WTC11 (cell line): ENCODE measurements at regions not wholly inside any gene's neighbourhood (a gene's known extent, or its start where the extent isn't known, plus 50 kb on each side); places are given as distances from the start of the nearest gene placed in this dataset.

Experiments
- ATAC-seq: fragments of 200-7000 bp; cut with Tn5 transposase; 2 replicates; pipeline ENCODE4 v1.10.0; 2021; ENCODE audit warnings: mild to moderate bottlenecking, moderate library complexity
- CTCF ChIA-PET: fragments of 300-600 bp; sonication (Branson Sonifier 250); formaldehyde crosslinking; loops from one replicate; lab custom pipeline; 2021; ENCODE audit warnings: antibody characterized with exemption; lab: Charles Lee
- POLR2A ChIA-PET: fragments of 350-600 bp; sonication (Branson Sonifier 250); formaldehyde crosslinking; loops from one replicate; lab custom pipeline; 2021; ENCODE audit warnings: antibody characterized with exemption; lab: Charles Lee
- DNase-seq: peaks from one replicate; pipeline ENCODE4 v3.0.0; 2021; ENCODE audit warnings: low spot score
- H3K27ac Mint-ChIP-seq: 2 replicates; pipeline ENCODE4 v1.8.0; 2021; ENCODE audit warnings: mixed read lengths
- H3K27me3 Mint-ChIP-seq: 2 replicates; pipeline ENCODE4 v1.8.0; 2021; ENCODE audit warnings: low read depth, mild to moderate bottlenecking, moderate library complexity, mixed read lengths
- H3K36me3 Mint-ChIP-seq: 2 replicates; pipeline ENCODE4 v1.8.0; 2021; ENCODE audit warnings: mixed read lengths
- H3K4me1 Mint-ChIP-seq: 2 replicates; pipeline ENCODE4 v1.8.0; 2022; ENCODE audit warnings: mixed read lengths
- H3K4me3 Mint-ChIP-seq: 2 replicates; pipeline ENCODE4 v1.8.0; 2021; ENCODE audit warnings: mild to moderate bottlenecking, moderate library complexity, mixed read lengths
- H3K9me3 Mint-ChIP-seq: 2 replicates; pipeline ENCODE4 v1.8.0; 2021; ENCODE audit warnings: mixed read lengths
- ARID4B ChIP-seq: sonication (generic); formaldehyde crosslinking; IDR thresholded peaks from 2 replicates; pipeline ENCODE4 v1.8.0; 2023; ENCODE audit warnings: missing genetic modification reagents, mild to moderate bottlenecking, borderline replicate concordance
- CREB1 ChIP-seq: sonication (generic); formaldehyde crosslinking; IDR thresholded peaks from 2 replicates; pipeline ENCODE4 v1.8.0; 2023; ENCODE audit warnings: mild to moderate bottlenecking, missing genetic modification reagents
- ELF4 ChIP-seq: sonication (generic); formaldehyde crosslinking; IDR thresholded peaks from 2 replicates; pipeline ENCODE4 v1.8.1; 2022; ENCODE audit warnings: low read depth, mild to moderate bottlenecking, moderate library complexity, missing genetic modification reagents
- ERG ChIP-seq: fragments of 250-450 bp; sonication (Bioruptor Pico); IDR thresholded peaks from 2 replicates; pipeline ENCODE4 v1.8.0; 2021; ENCODE audit warnings: mild to moderate bottlenecking
- FOXK1 ChIP-seq: sonication (generic); formaldehyde crosslinking; IDR thresholded peaks from 2 replicates; pipeline ENCODE4 v1.8.0; 2022; ENCODE audit warnings: mild to moderate bottlenecking, moderate library complexity, missing genetic modification reagents
- HMGXB4 ChIP-seq: sonication (generic); formaldehyde crosslinking; IDR thresholded peaks from 2 replicates; pipeline ENCODE4 v1.8.1; 2023; ENCODE audit warnings: mild to moderate bottlenecking, moderate library complexity, missing genetic modification reagents
- JUN ChIP-seq: sonication (generic); formaldehyde crosslinking; IDR thresholded peaks from 2 replicates; pipeline ENCODE4 v1.8.0; 2023; ENCODE audit warnings: mild to moderate bottlenecking, missing genetic modification reagents
- NFATC4 ChIP-seq: fragments of 250-450 bp; sonication (Bioruptor Pico); IDR thresholded peaks from 2 replicates; pipeline ENCODE4 v1.9.0; 2021; ENCODE audit warnings: mild to moderate bottlenecking
- NFE2L1 ChIP-seq: sonication (generic); formaldehyde crosslinking; IDR thresholded peaks from 2 replicates; pipeline ENCODE4 v1.8.1; 2023; ENCODE audit warnings: missing genetic modification reagents
- PRDM15 ChIP-seq: sonication (generic); formaldehyde crosslinking; IDR thresholded peaks from 2 replicates; pipeline ENCODE4 v1.8.0; 2022; ENCODE audit warnings: missing genetic modification reagents
- SOX15 ChIP-seq: fragments of 250-450 bp; sonication (Bioruptor Pico); IDR thresholded peaks from 2 replicates; pipeline ENCODE4 v1.9.0; 2021; ENCODE audit warnings: mild to moderate bottlenecking
- TEAD4 ChIP-seq: sonication (generic); formaldehyde crosslinking; IDR thresholded peaks from 2 replicates; pipeline ENCODE4 v1.8.0; 2022; ENCODE audit warnings: mild to moderate bottlenecking, missing genetic modification reagents
- ZNF263 ChIP-seq: sonication (generic); formaldehyde crosslinking; IDR thresholded peaks from 2 replicates; pipeline ENCODE4 v1.8.1; 2022; ENCODE audit warnings: low read depth, mild to moderate bottlenecking, moderate library complexity, missing genetic modification reagents
- ZNF416 ChIP-seq: fragments of 250-450 bp; sonication (Bioruptor Pico); IDR thresholded peaks from 2 replicates; pipeline ENCODE4 v1.9.0; 2021; ENCODE audit warnings: mild to moderate bottlenecking, inconsistent platforms
- TF ChIP-seq, protein P1 (sequence below): sonication (generic); formaldehyde crosslinking; conservative IDR thresholded peaks from 2 replicates; pipeline ENCODE4 v1.8.1; 2022; ENCODE audit warnings: mild to moderate bottlenecking, missing genetic modification reagents
- TF ChIP-seq, protein P2 (sequence below): sonication (generic); formaldehyde crosslinking; conservative IDR thresholded peaks from 2 replicates; pipeline ENCODE4 v1.8.1; 2023; ENCODE audit warnings: mild to moderate bottlenecking, low read depth, missing genetic modification reagents, moderate library complexity
- TF ChIP-seq, protein P3 (sequence below): fragments of 250-450 bp; sonication (Bioruptor Pico); IDR thresholded peaks from 2 replicates; pipeline ENCODE4 v1.9.0; 2021; ENCODE audit warnings: mild to moderate bottlenecking, borderline replicate concordance

GRCh38 chr7:68700414-68700813 lies 897.9 kb upstream of the AUTS2 start:
- no peak for DNase-seq
- ATAC-seq, result no peak
- H3K27me3 Mint-ChIP-seq, result no peaks in the 10 kb centered on the region; the same call in 1 of the 2 replicates
- POLR2A ChIA-PET, result no interaction called here
- no peak overlapping the region for H3K4me3 Mint-ChIP-seq
- H3K4me1 Mint-ChIP-seq, result peaks cover 18% of the 10 kb centered on the region
- CTCF ChIA-PET, result interaction anchor here (1.2 kb wide), 1 partner anchor 217 kb away, joined by 3 read pairs; no protein-coding TSS in a partner anchor
- no peak for TF ChIP-seq SOX15 (CRISPR knock-in tag)
- TF ChIP-seq HMGXB4, result no peak
- TF ChIP-seq, protein P1, sequence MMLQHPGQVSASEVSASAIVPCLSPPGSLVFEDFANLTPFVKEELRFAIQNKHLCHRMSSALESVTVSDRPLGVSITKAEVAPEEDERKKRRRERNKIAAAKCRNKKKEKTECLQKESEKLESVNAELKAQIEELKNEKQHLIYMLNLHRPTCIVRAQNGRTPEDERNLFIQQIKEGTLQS, result no peak
- TF ChIP-seq ELF4, result no peak
- TF ChIP-seq ZNF263 (CRISPR knock-in tag), result no peak
- TF ChIP-seq ARID4B (CRISPR knock-in tag), result no peak
- TF ChIP-seq, protein P2, sequence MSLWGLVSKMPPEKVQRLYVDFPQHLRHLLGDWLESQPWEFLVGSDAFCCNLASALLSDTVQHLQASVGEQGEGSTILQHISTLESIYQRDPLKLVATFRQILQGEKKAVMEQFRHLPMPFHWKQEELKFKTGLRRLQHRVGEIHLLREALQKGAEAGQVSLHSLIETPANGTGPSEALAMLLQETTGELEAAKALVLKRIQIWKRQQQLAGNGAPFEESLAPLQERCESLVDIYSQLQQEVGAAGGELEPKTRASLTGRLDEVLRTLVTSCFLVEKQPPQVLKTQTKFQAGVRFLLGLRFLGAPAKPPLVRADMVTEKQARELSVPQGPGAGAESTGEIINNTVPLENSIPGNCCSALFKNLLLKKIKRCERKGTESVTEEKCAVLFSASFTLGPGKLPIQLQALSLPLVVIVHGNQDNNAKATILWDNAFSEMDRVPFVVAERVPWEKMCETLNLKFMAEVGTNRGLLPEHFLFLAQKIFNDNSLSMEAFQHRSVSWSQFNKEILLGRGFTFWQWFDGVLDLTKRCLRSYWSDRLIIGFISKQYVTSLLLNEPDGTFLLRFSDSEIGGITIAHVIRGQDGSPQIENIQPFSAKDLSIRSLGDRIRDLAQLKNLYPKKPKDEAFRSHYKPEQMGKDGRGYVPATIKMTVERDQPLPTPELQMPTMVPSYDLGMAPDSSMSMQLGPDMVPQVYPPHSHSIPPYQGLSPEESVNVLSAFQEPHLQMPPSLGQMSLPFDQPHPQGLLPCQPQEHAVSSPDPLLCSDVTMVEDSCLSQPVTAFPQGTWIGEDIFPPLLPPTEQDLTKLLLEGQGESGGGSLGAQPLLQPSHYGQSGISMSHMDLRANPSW (CRISPR knock-in tag), result no peak
- TF ChIP-seq JUN (CRISPR knock-in tag), result no peak
- TF ChIP-seq TEAD4 (CRISPR knock-in tag), result no peak
- no peak for TF ChIP-seq NFATC4 (CRISPR knock-in tag)
- peaks cover 3% of the 10 kb centered on the region; the same call in 1 of the 2 replicates for H3K36me3 Mint-ChIP-seq
- no peak overlapping the region for H3K27ac Mint-ChIP-seq
- H3K9me3 Mint-ChIP-seq, result peaks cover 18% of the 10 kb centered on the region

- DNase-seq, result no peak
- Mint-ChIP-seq H3K4me1 (no peaks in the 10 kb centered on the region), H3K27me3 (no peaks in the 10 kb centered on the region), H3K27ac (no peak overlapping the region), H3K9me3 (peaks cover 15% of the 10 kb centered on the region), H3K36me3 (no peaks in the 10 kb centered on the region; the same call in 1 of the 2 replicates), H3K4me3 (no peak overlapping the region)
- no peak for ATAC-seq
- ChIA-PET CTCF (no interaction called here), POLR2A (no interaction called here)
- TF ChIP-seq FOXK1 (CRISPR knock-in tag), result no peak
- no peak for TF ChIP-seq ZNF416 (CRISPR knock-in tag)
- no peak for TF ChIP-seq PRDM15 (CRISPR knock-in tag)
- TF ChIP-seq CREB1 (CRISPR knock-in tag), result no peak
- no peak for TF ChIP-seq NFE2L1 (CRISPR knock-in tag)
- TF ChIP-seq JUN (CRISPR knock-in tag), result no peak
- TF ChIP-seq ERG (CRISPR knock-in tag), result no peak
- TF ChIP-seq, protein P3, sequence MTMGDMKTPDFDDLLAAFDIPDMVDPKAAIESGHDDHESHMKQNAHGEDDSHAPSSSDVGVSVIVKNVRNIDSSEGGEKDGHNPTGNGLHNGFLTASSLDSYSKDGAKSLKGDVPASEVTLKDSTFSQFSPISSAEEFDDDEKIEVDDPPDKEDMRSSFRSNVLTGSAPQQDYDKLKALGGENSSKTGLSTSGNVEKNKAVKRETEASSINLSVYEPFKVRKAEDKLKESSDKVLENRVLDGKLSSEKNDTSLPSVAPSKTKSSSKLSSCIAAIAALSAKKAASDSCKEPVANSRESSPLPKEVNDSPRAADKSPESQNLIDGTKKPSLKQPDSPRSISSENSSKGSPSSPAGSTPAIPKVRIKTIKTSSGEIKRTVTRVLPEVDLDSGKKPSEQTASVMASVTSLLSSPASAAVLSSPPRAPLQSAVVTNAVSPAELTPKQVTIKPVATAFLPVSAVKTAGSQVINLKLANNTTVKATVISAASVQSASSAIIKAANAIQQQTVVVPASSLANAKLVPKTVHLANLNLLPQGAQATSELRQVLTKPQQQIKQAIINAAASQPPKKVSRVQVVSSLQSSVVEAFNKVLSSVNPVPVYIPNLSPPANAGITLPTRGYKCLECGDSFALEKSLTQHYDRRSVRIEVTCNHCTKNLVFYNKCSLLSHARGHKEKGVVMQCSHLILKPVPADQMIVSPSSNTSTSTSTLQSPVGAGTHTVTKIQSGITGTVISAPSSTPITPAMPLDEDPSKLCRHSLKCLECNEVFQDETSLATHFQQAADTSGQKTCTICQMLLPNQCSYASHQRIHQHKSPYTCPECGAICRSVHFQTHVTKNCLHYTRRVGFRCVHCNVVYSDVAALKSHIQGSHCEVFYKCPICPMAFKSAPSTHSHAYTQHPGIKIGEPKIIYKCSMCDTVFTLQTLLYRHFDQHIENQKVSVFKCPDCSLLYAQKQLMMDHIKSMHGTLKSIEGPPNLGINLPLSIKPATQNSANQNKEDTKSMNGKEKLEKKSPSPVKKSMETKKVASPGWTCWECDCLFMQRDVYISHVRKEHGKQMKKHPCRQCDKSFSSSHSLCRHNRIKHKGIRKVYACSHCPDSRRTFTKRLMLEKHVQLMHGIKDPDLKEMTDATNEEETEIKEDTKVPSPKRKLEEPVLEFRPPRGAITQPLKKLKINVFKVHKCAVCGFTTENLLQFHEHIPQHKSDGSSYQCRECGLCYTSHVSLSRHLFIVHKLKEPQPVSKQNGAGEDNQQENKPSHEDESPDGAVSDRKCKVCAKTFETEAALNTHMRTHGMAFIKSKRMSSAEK (CRISPR knock-in tag), result no peak
These were observed 892.0 kb upstream of the AUTS2 start for GRCh38 chr7:68706291-68706690.
